Endothelial cell of umbilical vein (primary cell): ENCODE measurements at regions not wholly inside any gene's neighbourhood (a gene's known extent, or its start where the extent isn't known, plus 50 kb on each side); places are given as distances from the start of the nearest gene placed in this dataset.

ENCODE experiments used
- BruUV-seq: library from RNA; stranded (reverse); fragments of 400-500 nt; replicated peaks from 2 replicates; lab custom pipeline; 2021; lab: Mats Ljungman, UMichigan
- CTCF ChIA-PET: fragments of 300-600, 350-600 bp; sonication (Branson Sonifier 250); formaldehyde crosslinking; loops from one replicate; lab custom pipeline; 2021; ENCODE audit warnings: antibody characterized with exemption, inconsistent platforms; lab: Charles Lee
- POLR2A ChIA-PET: fragments of 300-600, 350-600 bp; sonication (Branson Sonifier 250); formaldehyde crosslinking; loops from one replicate; lab custom pipeline; 2021; ENCODE audit warnings: antibody characterized with exemption, inconsistent platforms; lab: Charles Lee
- DNase-seq: peaks from one replicate; pipeline ENCODE4 v3.0.0-alpha.2; 2011; ENCODE audit warnings: low read depth, low spot score
- FAIRE-seq: peaks from 2 replicates; lab custom pipeline; 2011; peaks lifted over from hg19 to GRCh38; lab: Jason Lieb, UNC
- H2AFZ ChIP-seq: 2 replicates; pipeline ENCODE4 v1.6.0; 2012; ENCODE audit warnings: low read depth, low read length, control low read depth, inconsistent platforms
- H3K27ac ChIP-seq: 2 replicates; pipeline ENCODE4 v1.5.1; 2011; ENCODE audit warnings: low read depth, mild to moderate bottlenecking, control low read depth, low read length, moderate library complexity; ENCODE audit not compliant: insufficient read depth
- H3K27me3 ChIP-seq, 2 experiments: 2 replicates each; pipeline versions ENCODE4 v1.6.0 to v1.6.1; 2011; ENCODE audit warnings: low read length in 2 of 2, mixed read lengths in 1 of 2; ENCODE audit not compliant: control insufficient read depth in 2 of 2, insufficient read depth in 2 of 2
- H3K36me3 ChIP-seq, 2 experiments: 2 replicates in 1 of 2; 3 replicates in 1 of 2; pipeline ENCODE4 v1.5.1; 2011; ENCODE audit warnings: low read length in 2 of 2, mild to moderate bottlenecking in 1 of 2, moderate library complexity in 1 of 2; ENCODE audit not compliant: control insufficient read depth in 2 of 2, insufficient read depth in 2 of 2; ENCODE audit errors: extremely low read depth in 1 of 2
- H3K4me1 ChIP-seq: 3 replicates; pipeline ENCODE4 v1.5.1; 2011; ENCODE audit warnings: mild to moderate bottlenecking, low read length; ENCODE audit not compliant: control insufficient read depth, insufficient read depth; ENCODE audit errors: extremely low read depth
- H3K4me2 ChIP-seq: 2 replicates; pipeline ENCODE4 v1.6.1; 2011; ENCODE audit warnings: low read length, control low read depth, mixed read lengths; ENCODE audit not compliant: insufficient read depth
- H3K4me3 ChIP-seq, 3 experiments: fragments of 200-600 bp in 1 of 3; sonication (generic), shearing (Covaris generic) in 1 of 3; replicated peaks in 1 of 3; 2 replicates each; pipeline ENCODE4 v1.5.1; 2011 to 2016; ENCODE audit warnings: control low read depth in 3 of 3, low read length in 3 of 3, mild to moderate bottlenecking in 2 of 3, inconsistent platforms in 1 of 3, low read depth in 1 of 3, moderate library complexity in 1 of 3; ENCODE audit not compliant: insufficient read depth in 1 of 3
- H3K79me2 ChIP-seq: 2 replicates; pipeline ENCODE4 v1.6.0; 2012; ENCODE audit warnings: low read length, inconsistent platforms; ENCODE audit not compliant: control insufficient read depth, insufficient read depth
- H3K9ac ChIP-seq: replicated peaks from 2 replicates; pipeline ENCODE3; 2011; ENCODE audit warnings: low read length, control low read depth; ENCODE audit not compliant: insufficient read depth; ENCODE audit errors: extremely low read depth
- H3K9me1 ChIP-seq: replicated peaks from 3 replicates; pipeline ENCODE4 v1.6.0; 2011; ENCODE audit warnings: mild to moderate bottlenecking, low read length; ENCODE audit not compliant: control insufficient read depth, insufficient read depth; ENCODE audit errors: extremely low read depth
- H3K9me3 ChIP-seq: replicated peaks from 2 replicates; pipeline ENCODE4 v1.5.1; 2012; ENCODE audit warnings: low read length, inconsistent platforms; ENCODE audit not compliant: control insufficient read depth, insufficient read depth
- H4K20me1 ChIP-seq: replicated peaks from 2 replicates; pipeline ENCODE3; 2011; ENCODE audit warnings: mild to moderate bottlenecking, low read length; ENCODE audit not compliant: control insufficient read depth, insufficient read depth; ENCODE audit errors: extremely low read depth
- CTCF ChIP-seq, 2 donors: IDR thresholded peaks; 1 replicate in 1 of 2; 2 replicates in 1 of 2; pipeline ENCODE4 v1.5.1; 2011; ENCODE audit warnings: low read length in 2 of 2, mild to moderate bottlenecking in 2 of 2, moderate library complexity in 2 of 2, control low read depth in 1 of 2, inconsistent platforms in 1 of 2, low read depth in 1 of 2; ENCODE audit not compliant: insufficient read depth in 1 of 2; ENCODE audit errors: extremely low read depth in 1 of 2
- EZH2 ChIP-seq: IDR thresholded peaks from 2 replicates; pipeline ENCODE4 v1.6.1; 2012; ENCODE audit warnings: borderline replicate concordance, low read depth, mild to moderate bottlenecking, moderate library complexity, low read length, inconsistent platforms; ENCODE audit not compliant: severe bottlenecking
- FOS ChIP-seq: IDR thresholded peaks from 2 replicates; pipeline ENCODE4 v1.6.1; 2011; ENCODE audit warnings: mild to moderate bottlenecking, low read length, moderate library complexity, borderline replicate concordance; ENCODE audit not compliant: insufficient read depth
- GATA2 ChIP-seq: IDR thresholded peaks from 2 replicates; pipeline ENCODE4 v1.7.0; 2011; ENCODE audit warnings: low read depth, mild to moderate bottlenecking, moderate library complexity, mixed read lengths, low read length; ENCODE audit not compliant: insufficient read length, insufficient read depth
- MAX ChIP-seq: IDR thresholded peaks from 2 replicates; pipeline ENCODE4 v1.6.1; 2011; ENCODE audit not compliant: insufficient read depth, insufficient read length
- MYC ChIP-seq: IDR thresholded peaks from one replicate; pipeline ENCODE4 v1.6.1; 2011; ENCODE audit warnings: mild to moderate bottlenecking, low read depth, low read length
- POLR2A ChIP-seq: IDR thresholded peaks from 2 replicates; pipeline ENCODE4 v1.6.1; 2012; ENCODE audit warnings: low read depth, mild to moderate bottlenecking, control low read depth, low read length
- dilution Hi-C: fragments of 300-500 bp; cut with MboI; formaldehyde crosslinking; loops from one replicate; pipeline ENCODE4 v1.15.0; 2019; ENCODE audit warnings: low sequenced_read_pairs; ENCODE audit not compliant: extremely low pct_ligation_motif_present
- intact Hi-C: fragments of 100-400 bp; cut with micrococcal nuclease; formaldehyde crosslinking; loops from one replicate; pipeline ENCODE4 v1.10.0; 2022

- no peaks in the 10 kb centered on the region for H3K9me1 ChIP-seq
- no peaks in the 10 kb centered on the region for H3K79me2 ChIP-seq
- intact Hi-C loops (no loop called here), dilution Hi-C loops (no loop called here)
- no peak for TF ChIP-seq MYC
- TF ChIP-seq CTCF (IDR thresholded peaks at IDR 0.05; ENCODE audit: extremely low read depth in 1 of 2, insufficient read depth in 1 of 2, low read depth in 1 of 2, low read length in 2 of 2), result no peak
- TF ChIP-seq FOS, result no peak
- TF ChIP-seq EZH2, result no peak
- TF ChIP-seq GATA2, result no peak
- TF ChIP-seq MAX, result no peak
- TF ChIP-seq POLR2A, result no peak
- no peak overlapping the region for H2AFZ ChIP-seq
- ChIA-PET CTCF (no interaction called here), POLR2A (no interaction called here)
- no peak overlapping the region for H3K4me3 ChIP-seq
- no peaks in the 10 kb centered on the region for H3K4me1 ChIP-seq
- H3K4me2 ChIP-seq, result no peak overlapping the region
- no peaks in the 10 kb centered on the region for H3K27me3 ChIP-seq
- H3K27ac ChIP-seq, result no peak overlapping the region
- DNase-seq (no peak), FAIRE-seq (no peak)
- no peaks in the 10 kb centered on the region for H3K9me3 ChIP-seq
- no peaks in the 10 kb centered on the region for H4K20me1 ChIP-seq
- BruUV-seq, result no TSS peak
- H3K36me3 ChIP-seq, result no peaks in the 10 kb centered on the region
- H3K9ac ChIP-seq, result no peak overlapping the region
These were observed 519.8 kb upstream of the TMPO start for GRCh38 chr12:97995559-97995958.
